ENCODE measurements at regions not wholly inside any gene's neighbourhood (a gene's known extent, or its start where the extent isn't known, plus 50 kb on each side); places are given as distances from the start of the nearest gene placed in this dataset.
"Not testable (repeated sequence)": the region's sequence is repeated elsewhere in the genome, so short reads cannot be mapped to it uniquely, and the experiment has no call there.

GRCh38 chr3:159301961-159302360 is 500.1 kb downstream of the MFSD1 start:
- no peaks in the 10 kb centered on the region for H3K9me3 ChIP-seq (ENCODE audit: control insufficient read depth, insufficient read depth, low read length)
- no peaks in the 10 kb centered on the region for H3K4me1 ChIP-seq (ENCODE audit: control insufficient read depth, low read length)
- H3K4me2 ChIP-seq (ENCODE audit: low read length), result no peak overlapping the region
- H4K20me1 ChIP-seq (ENCODE audit: control insufficient read depth, insufficient read depth, low read depth, low read length), result no peaks in the 10 kb centered on the region
- H3K79me2 ChIP-seq (ENCODE audit: control insufficient read depth, low read length), result no peaks in the 10 kb centered on the region
- H3F3A ChIP-seq (ENCODE audit: control insufficient read depth, insufficient read depth), result no peaks in the 10 kb centered on the region
- H3K27ac ChIP-seq (ENCODE audit: low read depth, low read length), result no peak overlapping the region
- H3K27me3 ChIP-seq (ENCODE audit: control insufficient read depth, low read length), result no peaks in the 10 kb centered on the region
- H3K36me3 ChIP-seq (ENCODE audit: control insufficient read depth, low read length), result no peaks in the 10 kb centered on the region
- H3K9me2 ChIP-seq (replicated peaks; ENCODE audit: control insufficient read depth, low read length), result no peaks in the 10 kb centered on the region
- TF ChIP-seq EZH2phosphoT487 (IDR thresholded peaks at IDR 0.05; ENCODE audit: borderline replicate concordance, low read length) (no peak), CTCF (IDR thresholded peaks at IDR 0.05; ENCODE audit: low read depth, low read length, poor library complexity, severe bottlenecking) (no peak)
- no peak overlapping the region for H3K4me3 ChIP-seq (ENCODE audit: low read length)

GRCh38 chr3:159305017-159305416 is 503.2 kb downstream of the MFSD1 start:
- no peaks in the 10 kb centered on the region for H3K27me3 ChIP-seq (ENCODE audit: control insufficient read depth, low read length)
- TF ChIP-seq CTCF (IDR thresholded peaks at IDR 0.05; ENCODE audit: low read depth, low read length, poor library complexity, severe bottlenecking), result no peak
- TF ChIP-seq EZH2phosphoT487 (IDR thresholded peaks at IDR 0.05; ENCODE audit: borderline replicate concordance, low read length), result no peak
- no peaks in the 10 kb centered on the region for H3K4me1 ChIP-seq (ENCODE audit: control insufficient read depth, low read length)
- no peaks in the 10 kb centered on the region for H3F3A ChIP-seq (ENCODE audit: control insufficient read depth, insufficient read depth)
- no peaks in the 10 kb centered on the region for H3K9me2 ChIP-seq (replicated peaks; ENCODE audit: control insufficient read depth, low read length)
- no peak overlapping the region for H3K4me3 ChIP-seq (ENCODE audit: low read length)
- no peaks in the 10 kb centered on the region for H3K79me2 ChIP-seq (ENCODE audit: control insufficient read depth, low read length)
- H3K36me3 ChIP-seq (ENCODE audit: control insufficient read depth, low read length), result no peaks in the 10 kb centered on the region
- no peaks in the 10 kb centered on the region for H4K20me1 ChIP-seq (ENCODE audit: control insufficient read depth, insufficient read depth, low read depth, low read length)
- no peaks in the 10 kb centered on the region for H3K9me3 ChIP-seq (ENCODE audit: control insufficient read depth, insufficient read depth, low read length)
- no peak overlapping the region for H3K27ac ChIP-seq (ENCODE audit: low read depth, low read length)
- H3K4me2 ChIP-seq (ENCODE audit: low read length), result no peak overlapping the region

GRCh38 chr3:159316706-159317105 is 514.9 kb downstream of the MFSD1 start:
- H4K20me1 ChIP-seq (ENCODE audit: control insufficient read depth, insufficient read depth, low read depth, low read length); H3K27me3 ChIP-seq (ENCODE audit: control insufficient read depth, low read length); H3K27ac ChIP-seq (ENCODE audit: low read depth, low read length); H3K4me1 ChIP-seq (ENCODE audit: control insufficient read depth, low read length); H3K36me3 ChIP-seq (ENCODE audit: control insufficient read depth, low read length); H3K79me2 ChIP-seq (ENCODE audit: control insufficient read depth, low read length); H3K4me3 ChIP-seq (ENCODE audit: low read length); H3K9me3 ChIP-seq (ENCODE audit: control insufficient read depth, insufficient read depth, low read length); H3F3A ChIP-seq (ENCODE audit: control insufficient read depth, insufficient read depth); H3K9me2 ChIP-seq (replicated peaks; ENCODE audit: control insufficient read depth, low read length); H3K4me2 ChIP-seq (ENCODE audit: low read length): not testable (repeated sequence)

GRCh38 chr3:159319156-159319555 is 517.3 kb downstream of the MFSD1 start:
- Histone ChIP-seq H3K9me2 (replicated peaks; ENCODE audit: control insufficient read depth, low read length) (no peaks in the 10 kb centered on the region), H3K79me2 (ENCODE audit: control insufficient read depth, low read length) (no peaks in the 10 kb centered on the region), H3K4me2 (ENCODE audit: low read length) (no peak overlapping the region), H3K36me3 (ENCODE audit: control insufficient read depth, low read length) (no peaks in the 10 kb centered on the region), H3K27me3 (ENCODE audit: control insufficient read depth, low read length) (no peaks in the 10 kb centered on the region), H3K4me1 (ENCODE audit: control insufficient read depth, low read length) (no peaks in the 10 kb centered on the region), H3K27ac (ENCODE audit: low read depth, low read length) (no peak overlapping the region), H3K9me3 (ENCODE audit: control insufficient read depth, insufficient read depth, low read length) (no peaks in the 10 kb centered on the region), H4K20me1 (ENCODE audit: control insufficient read depth, insufficient read depth, low read depth, low read length) (no peaks in the 10 kb centered on the region), H3K4me3 (ENCODE audit: low read length) (no peak overlapping the region), H3F3A (ENCODE audit: control insufficient read depth, insufficient read depth) (no peaks in the 10 kb centered on the region)
- no peak for TF ChIP-seq EZH2phosphoT487 (IDR thresholded peaks at IDR 0.05; ENCODE audit: borderline replicate concordance, low read length)
- no peak for TF ChIP-seq CTCF (IDR thresholded peaks at IDR 0.05; ENCODE audit: low read depth, low read length, poor library complexity, severe bottlenecking)

Data from DOHH2 (cell line).